H7 (cell line): ENCODE measurements at regions not wholly inside any gene's neighbourhood (a gene's known extent, or its start where the extent isn't known, plus 50 kb on each side); places are given as distances from the start of the nearest gene placed in this dataset.

Experiments
- DNase-seq: peaks from one replicate; pipeline ENCODE4 v3.0.0; 2012
- H3K27me3 ChIP-seq: 2 replicates; pipeline ENCODE4 v1.6.0; 2011; ENCODE audit warnings: mild to moderate bottlenecking, low read length; ENCODE audit not compliant: control insufficient read depth, insufficient read depth
- H3K36me3 ChIP-seq: replicated peaks from 2 replicates; pipeline ENCODE4 v1.5.1; 2011; ENCODE audit warnings: low read length; ENCODE audit not compliant: control insufficient read depth, insufficient read depth
- H3K4me3 ChIP-seq: 2 replicates; pipeline ENCODE4 v1.5.1; 2011; ENCODE audit warnings: low read depth, mild to moderate bottlenecking, control low read depth, low read length, moderate library complexity; ENCODE audit not compliant: insufficient read depth

DNA sequence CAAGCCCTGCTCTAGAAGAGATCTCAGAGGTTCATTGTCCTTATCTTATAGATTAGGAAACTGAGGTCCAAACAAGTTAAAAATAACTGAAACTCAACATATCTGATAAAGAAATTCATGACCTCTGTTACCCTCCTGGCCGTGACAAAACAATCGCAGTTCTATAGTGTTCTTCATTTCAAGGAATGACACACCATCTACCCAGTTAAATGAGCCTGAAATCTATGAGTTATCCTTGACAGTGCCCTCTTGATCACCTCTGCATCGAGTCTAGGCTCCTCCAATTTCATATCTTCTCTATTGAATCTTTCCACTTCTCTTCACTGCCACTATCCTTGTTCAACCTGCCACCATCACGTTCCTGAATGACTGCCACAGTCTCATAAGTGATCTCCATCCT is 325.3 kb upstream of the TEX13C start:
- no peak overlapping the region for H3K4me3 ChIP-seq
- H3K27me3 ChIP-seq = no peaks in the 10 kb centered on the region
- no peak for DNase-seq
- no peaks in the 10 kb centered on the region for H3K36me3 ChIP-seq

DNA sequence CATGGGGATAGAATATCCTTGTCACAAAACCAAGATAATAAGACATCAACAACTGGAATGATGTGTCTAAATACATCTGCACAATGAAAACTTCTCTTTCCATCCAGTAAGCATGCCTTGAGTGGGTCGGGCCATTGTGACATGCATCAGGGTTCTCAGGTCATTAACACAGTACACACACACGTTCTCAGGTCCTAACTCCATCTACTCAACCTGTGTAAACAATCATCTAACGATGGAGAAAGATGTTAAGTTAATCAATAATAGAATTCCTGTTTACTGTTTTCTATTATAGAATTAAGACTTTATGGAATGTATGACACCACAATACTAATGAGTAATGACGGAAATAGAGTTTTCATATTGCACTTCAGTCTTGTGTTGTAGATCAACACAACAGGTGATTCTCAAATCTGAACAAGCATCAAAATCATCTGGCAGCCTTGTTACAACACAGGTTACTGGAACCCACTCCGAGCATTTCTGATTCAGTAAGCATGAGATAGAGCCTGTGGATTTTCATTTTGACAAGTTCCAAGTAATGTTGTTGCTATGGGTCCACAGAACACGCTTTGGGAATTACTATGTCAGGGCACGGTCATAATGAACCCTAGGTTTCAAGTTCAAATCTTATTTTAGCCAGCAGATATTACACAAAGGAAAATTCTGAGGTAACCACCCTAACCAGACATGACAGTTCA is 315.8 kb upstream of the TEX13C start:
- no peak overlapping the region for H3K4me3 ChIP-seq
- no peak for DNase-seq
- H3K27me3 ChIP-seq = no peaks in the 10 kb centered on the region
- no peaks in the 10 kb centered on the region for H3K36me3 ChIP-seq

DNA sequence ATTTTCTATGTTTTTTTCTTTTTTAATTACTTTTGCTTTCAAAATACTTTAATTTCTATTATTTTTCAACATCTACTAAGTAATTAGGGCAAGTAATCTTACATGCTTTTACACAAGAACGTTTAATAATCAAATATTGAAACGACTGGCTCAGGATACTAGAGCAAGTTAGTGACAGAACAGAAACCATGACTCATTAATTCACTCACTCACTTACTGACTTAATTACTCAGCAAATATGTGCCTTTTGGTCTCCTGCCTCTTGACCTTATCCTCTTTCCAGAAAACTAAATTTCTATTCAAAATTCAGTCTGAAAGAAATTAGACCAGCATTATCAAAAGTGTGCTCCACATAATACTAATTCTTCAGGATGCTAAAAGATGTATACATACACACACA is 314.9 kb upstream of the TEX13C start:
- no peak for DNase-seq
- no peaks in the 10 kb centered on the region for H3K27me3 ChIP-seq
- no peaks in the 10 kb centered on the region for H3K36me3 ChIP-seq
- no peak overlapping the region for H3K4me3 ChIP-seq

DNA sequence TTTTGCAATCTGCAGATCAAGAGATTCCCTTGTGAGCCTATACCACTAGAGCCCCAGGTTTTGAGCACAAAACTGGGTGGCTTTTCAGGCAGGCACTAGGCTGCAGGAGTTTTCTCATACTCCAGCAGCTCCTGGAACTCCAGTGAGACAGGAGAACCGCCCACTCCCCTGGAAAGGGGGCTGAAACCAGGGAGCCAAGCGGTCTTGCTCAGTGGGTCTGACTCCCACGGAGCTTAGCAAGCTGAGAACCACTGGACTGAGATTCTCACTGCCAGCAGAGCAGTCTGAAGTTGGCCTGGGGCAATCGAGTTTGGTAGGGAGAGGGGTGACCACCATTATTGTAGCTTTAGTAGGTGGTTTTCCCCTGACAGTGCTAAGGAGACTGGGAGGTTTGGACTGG is 313.8 kb upstream of the TEX13C start:
- H3K27me3 ChIP-seq = no peaks in the 10 kb centered on the region
- DNase-seq = no peak
- no peaks in the 10 kb centered on the region for H3K36me3 ChIP-seq
- H3K4me3 ChIP-seq = no peak overlapping the region

DNA sequence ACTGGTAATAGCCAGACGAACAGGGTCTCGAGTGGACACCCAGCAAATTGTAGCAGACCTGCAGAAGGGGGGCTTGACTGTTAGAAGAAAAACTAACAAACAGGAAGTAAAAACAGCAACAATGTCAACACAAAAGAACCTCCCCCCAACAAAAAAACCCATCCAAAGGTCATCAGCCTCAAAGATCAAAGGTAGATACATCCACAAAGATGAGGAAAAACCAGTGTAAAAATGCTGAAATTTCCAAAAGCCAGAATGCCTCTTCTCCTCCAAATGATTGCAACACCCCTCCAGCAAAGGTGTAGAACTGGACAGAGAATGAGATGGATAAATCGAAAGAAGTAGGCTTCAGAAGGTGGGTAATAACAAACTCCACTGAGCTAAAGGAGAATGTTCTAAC is 313.0 kb upstream of the TEX13C start:
- Histone ChIP-seq H3K4me3 (no peak overlapping the region), H3K27me3 (no peaks in the 10 kb centered on the region), H3K36me3 (no peaks in the 10 kb centered on the region)
- no peak for DNase-seq

DNA sequence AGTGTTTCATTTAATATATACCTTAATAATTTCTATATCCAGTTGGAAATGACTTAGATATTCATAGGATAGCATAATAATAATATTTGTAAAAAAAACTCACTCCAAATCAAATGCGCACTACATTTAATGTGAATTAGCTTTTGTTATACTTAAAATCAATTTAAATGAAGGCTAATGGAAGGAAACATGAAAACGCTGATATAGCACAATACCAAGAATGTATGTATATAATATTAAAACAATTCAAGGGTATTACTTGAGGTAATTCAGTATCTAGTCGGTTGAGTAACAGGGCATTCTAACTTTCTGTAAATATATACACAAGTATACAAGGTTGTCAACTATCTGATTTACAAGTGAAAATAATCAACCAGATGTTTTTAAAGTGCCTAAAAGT is 307.1 kb upstream of the TEX13C start:
- H3K36me3 ChIP-seq = no peaks in the 10 kb centered on the region
- no peaks in the 10 kb centered on the region for H3K27me3 ChIP-seq
- DNase-seq = no peak
- no peak overlapping the region for H3K4me3 ChIP-seq

DNA sequence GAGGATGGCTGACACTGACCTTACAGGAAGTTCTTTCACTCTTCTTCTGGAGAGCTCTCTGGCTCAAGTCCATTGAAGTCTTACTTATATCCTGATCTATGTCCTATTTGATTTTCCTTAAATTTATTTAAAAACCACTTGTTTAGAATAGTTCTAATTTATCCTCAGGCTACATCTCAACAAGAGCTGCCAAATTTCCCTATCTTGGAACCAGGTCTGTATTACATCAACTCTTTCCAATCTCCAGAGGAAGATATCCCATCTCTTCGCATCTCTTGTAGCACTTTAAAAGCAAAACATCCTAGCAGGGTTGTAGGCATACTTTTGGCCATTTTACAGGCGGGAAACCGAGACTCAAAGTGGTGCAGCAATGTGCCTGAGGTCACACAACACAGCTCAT is 290.5 kb upstream of the TEX13C start:
- no peaks in the 10 kb centered on the region for H3K36me3 ChIP-seq
- DNase-seq = no peak
- no peak overlapping the region for H3K4me3 ChIP-seq
- H3K27me3 ChIP-seq = no peaks in the 10 kb centered on the region
